GM12874 (cell line): ENCODE measurements at regions not wholly inside any gene's neighbourhood (a gene's known extent, or its start where the extent isn't known, plus 50 kb on each side); places are given as distances from the start of the nearest gene placed in this dataset.

Experiments used
- CTCF ChIP-seq: IDR thresholded peaks from 2 replicates; pipeline ENCODE4 v1.5.1; 2011; ENCODE audit warnings: low read depth, mild to moderate bottlenecking, control low read depth, low read length, moderate library complexity; ENCODE audit not compliant: insufficient read depth

GRCh38 chr17:419073-419735, 66.6 kb upstream of the RPH3AL start:
- no peak for TF ChIP-seq CTCF

DNA sequence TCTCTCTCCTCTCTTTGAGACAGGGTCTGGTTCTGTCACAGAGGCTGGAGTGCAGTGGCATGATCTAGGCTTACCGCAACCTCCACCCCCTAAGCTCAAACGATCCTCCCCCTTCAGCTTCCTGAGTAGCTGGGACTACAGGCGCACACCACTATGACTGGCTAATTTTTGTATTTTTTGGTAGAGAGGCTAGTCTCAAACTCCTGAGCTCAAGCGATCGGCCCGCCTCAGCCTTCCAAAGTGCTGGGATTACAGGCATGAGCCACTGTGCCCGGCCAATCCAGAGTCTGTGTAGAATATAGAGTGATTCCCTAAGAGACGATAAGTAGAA, 65.8 kb upstream of the RPH3AL start:
- no peak for TF ChIP-seq CTCF

GRCh38 chr17:417691-418420, 65.2 kb upstream of the RPH3AL start:
- no peak for TF ChIP-seq CTCF

DNA sequence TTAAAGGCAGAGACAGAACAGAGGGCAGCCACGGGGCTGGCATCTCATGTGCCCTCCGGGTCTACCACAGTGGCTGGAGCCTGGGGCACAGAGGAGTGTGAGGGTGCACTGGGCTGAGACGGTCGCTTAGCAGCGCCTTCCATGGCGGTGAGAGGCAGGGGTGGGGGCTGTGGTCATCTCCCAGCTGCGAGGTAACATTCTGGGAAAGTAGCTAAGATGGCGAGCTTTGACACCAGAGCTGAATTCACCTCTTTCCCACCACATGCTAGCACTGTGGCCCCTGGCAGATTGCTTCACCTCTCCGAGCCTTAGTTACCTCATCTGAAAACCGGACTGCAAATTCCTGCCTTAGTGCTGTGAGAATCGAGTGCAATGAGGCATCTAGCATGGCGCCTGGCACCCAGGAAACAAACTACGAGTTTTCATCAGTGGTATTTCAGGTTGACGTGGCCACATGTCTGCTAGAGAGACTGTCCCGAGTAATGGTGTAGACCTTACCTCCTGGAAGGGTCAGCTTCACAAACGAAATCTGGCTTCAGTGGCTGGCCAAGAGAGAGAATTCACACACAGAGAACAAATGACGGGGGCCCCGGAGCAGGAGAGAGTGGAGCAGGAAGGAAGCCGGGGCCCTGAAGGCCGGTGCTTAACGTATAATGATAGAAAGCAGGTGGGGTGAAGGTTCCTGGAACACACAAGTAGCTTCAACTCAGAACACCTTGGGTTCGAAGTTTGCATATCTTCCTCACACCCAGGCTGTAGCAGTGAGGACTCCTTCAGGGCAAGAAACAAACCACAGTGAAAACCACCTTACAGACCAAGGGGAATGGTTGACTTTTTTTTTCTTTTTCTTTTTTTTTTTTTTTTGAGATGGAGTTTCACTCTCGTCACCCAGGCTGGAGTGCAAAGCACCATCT, 63.9 kb upstream of the RPH3AL start:
- TF ChIP-seq CTCF: no peak

GRCh38 chr17:413706-414380, 61.2 kb upstream of the RPH3AL start:
- no peak for TF ChIP-seq CTCF

GRCh38 chr17:413016-413350, 60.4 kb upstream of the RPH3AL start:
- TF ChIP-seq CTCF: no peak

- TF ChIP-seq CTCF: peak; percentile 65
Observed at GRCh38 chr17:412211-413015, 59.8 kb upstream of the RPH3AL start.
